T-helper 22 cell (primary cell): ENCODE measurements at regions not wholly inside any gene's neighbourhood (a gene's known extent, or its start where the extent isn't known, plus 50 kb on each side); places are given as distances from the start of the nearest gene placed in this dataset.

Experiments
- DNase-seq: peaks from one replicate; pipeline ENCODE4 v3.0.0-alpha.2; 2020; ENCODE audit warnings: low read depth

DNA sequence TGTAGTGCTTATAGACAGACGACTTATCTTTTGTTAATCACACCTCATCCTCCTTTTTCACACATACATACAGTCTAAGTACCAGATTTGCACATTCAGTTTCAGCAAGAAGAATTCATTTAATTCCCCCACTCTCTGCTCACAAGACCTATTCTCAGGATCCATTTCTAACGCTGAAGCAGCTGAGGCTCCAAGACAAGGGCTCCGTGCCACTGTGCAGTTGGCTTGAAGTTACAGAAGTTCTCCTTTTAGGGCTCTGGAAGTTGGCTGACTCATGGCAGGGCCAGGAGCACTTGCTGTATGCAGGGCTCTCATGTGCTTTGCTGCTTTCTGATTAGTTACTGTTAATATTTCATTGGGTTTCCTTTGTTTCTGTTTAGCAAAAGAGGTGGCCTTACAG lies 1566.9 kb upstream of the TMEM132C start:
- no peak for DNase-seq

DNA sequence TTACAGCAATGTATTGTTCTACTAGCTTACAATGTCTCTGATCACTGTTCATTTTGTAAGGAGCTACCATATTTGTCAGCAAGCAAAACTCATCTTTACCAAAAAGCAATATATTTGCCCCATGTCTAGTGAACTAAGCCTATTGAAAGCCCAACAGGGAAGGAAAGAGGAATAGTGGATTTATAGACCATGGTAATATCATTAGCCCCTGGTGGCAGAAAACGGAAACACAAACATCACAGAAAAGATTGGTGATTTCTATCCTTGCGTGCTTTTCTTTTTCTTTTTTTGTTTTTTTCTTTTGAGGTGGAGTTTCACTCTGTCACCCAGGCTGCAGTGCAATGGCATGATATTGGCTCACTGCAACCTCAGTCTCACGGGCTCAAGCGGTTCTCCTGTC lies 1562.4 kb upstream of the TMEM132C start:
- no peak for DNase-seq

DNA sequence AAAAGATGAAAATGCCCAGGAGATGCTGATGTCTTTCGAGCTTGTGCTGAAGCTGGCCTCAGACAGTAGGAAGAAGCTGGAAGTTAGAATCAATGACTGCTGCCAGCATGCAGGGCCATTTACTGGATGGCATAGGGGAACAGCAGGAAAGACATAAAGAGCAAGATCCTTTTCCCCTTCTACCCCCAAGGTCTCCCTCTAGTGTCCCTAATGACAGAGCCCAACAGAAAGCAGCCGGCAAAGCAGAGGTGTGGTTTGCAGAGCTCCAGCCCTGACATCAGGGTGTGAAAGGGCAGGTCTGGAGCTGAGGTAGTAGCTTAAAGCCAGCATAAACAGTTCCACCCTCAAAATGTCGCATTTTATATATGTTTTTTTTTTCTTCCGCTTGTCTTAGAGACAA lies 1560.7 kb upstream of the TMEM132C start:
- DNase-seq: no peak

DNA sequence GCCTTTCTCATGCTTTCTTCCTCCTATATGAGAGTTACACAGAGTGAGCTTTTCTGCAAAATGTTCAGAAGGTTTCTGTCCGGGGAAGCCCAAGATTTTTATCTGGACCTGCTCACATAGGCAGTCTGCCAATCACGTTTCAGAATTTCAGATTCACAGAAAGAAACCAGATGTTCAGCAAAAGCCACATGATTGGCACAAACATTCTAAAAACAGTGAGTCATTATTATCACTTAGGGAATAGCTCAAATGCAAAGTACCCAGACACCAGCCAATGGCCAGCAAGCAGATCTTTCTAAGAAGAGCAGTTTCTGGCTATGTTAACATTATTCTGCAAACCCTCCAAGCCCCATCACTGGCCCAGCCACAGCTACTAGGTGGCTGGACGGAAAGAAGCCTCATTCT lies 1558.5 kb upstream of the TMEM132C start:
- no peak for DNase-seq

DNA sequence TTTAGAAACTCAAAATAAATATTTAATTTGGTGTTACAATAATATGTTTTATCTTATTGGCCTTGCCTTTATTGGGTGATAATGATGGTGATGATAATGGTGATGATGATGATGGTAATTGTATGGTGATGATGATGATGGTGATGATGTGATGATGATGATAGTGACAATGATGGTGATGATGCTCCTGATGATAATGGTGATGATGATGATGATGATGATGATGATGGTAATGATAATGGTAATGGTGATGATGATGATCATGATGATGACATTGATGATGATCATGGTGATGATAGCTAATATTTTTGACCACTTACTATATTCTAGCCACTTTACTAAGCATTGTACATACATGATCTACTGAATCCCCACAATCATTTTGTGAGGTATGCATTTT lies 1548.6 kb upstream of the TMEM132C start:
- DNase-seq: no peak

DNA sequence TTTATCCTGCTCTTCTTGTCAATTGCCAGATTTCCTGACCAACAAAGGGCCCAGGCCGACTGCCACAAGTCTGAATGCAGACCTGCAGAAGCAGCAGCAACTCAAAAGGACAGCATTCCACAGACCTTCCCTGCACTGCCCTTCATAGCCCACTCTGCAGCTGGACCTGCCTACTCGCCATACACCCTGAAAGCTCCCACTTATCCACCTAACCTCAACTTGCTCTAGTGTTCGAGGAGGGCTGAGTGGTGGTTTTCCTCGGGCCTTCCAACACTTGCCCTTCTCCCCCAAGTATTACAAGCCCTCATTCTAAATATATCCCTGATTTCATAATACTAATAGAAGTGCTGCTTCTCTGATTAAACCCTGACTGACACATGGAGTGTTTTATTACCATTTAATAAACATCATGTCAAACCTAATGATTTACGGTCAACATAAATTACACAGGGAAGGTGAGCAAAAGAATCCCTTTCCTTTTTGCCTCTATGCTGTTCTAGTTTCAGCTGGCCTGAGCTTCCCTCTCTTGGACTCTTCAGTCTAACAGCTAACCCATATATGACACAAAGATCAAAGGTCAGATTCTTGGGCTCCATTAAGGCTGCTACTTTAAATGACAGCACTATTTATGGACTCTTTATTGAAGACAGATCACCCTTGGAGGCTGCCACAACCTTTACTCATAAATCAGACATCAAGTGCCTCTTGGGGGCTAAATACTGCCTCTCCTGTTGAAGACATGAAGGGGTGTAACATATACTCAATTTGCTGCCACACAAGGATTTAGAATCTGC lies 1546.9 kb upstream of the TMEM132C start:
- no peak for DNase-seq

DNA sequence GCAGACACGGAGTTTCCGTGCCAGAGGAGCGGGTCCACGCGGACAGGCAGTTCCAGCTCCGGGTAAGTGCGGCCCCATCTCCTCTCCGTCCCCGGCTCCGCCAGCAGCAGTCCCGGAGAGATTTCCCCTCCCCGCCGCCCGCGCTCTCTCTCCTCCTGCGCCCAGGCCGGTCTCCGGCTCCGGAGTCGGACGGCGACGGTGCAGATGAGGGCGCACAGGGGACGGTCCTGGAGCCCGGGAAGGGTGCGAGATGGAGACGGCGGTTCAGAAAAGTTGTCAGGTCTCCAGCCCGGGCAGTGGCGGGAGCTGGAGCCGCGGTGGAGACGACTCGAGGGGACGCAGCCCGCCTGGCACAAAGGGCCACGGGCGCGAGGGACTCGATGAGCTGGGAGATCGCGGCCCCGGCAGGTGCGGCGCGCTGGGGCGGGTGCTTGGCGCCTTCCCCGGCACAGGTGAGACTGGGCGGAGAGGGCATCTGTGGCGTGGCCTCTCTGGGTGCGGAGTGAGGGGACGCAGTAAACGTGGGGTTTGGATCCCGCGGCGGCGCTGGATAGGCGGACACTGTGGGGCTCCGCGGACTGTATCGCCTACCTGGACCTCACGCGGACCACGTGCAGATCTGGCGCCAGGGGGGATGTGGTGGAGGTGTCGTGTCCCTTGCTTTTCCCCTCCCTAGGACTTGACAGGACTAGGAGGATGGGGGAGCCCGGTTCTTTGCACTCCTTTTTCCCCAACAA lies 1540.3 kb upstream of the TMEM132C start:
- no peak for DNase-seq

DNA sequence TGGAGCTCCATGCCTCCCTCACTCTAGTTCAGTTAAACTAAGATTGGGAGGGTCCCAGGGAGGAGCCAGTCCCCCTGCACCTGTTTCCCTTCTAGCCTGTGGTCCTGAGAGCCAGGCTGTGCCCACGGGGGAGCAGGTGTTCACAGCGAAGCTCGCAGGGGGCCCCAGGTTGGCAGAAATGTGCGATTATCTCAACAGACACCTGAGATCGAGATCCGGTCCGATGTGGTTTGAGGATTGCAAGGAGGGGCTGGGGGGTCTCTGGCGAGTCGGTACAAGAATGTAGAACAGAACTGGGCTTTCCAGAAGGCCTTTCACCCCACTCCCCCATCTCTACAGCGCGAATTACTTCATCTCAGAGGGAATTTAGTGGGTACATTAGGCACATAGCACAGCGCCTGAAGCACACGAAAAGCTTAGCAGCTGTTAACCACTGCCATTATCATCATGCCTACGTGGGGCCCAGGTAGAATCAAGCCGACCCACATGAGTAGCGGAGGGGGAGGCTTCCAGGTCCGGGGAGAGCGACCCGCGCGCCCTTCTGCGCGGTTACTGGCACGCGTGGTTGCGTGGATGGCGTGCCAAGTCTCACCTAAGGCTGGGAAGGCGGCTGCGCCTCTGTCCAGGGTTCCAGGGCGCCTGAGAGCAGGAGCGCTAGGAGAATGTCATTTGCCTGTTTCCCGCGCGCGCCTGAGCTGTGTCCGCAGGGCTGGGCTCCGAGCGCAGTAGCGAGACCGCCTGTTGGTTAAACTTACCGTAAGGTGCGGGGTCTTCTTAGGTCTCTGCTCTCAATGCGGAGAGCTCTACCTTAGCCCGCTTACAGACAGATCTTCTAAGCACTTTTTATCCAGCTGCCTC lies 1539.5 kb upstream of the TMEM132C start:
- DNase-seq: no peak

DNA sequence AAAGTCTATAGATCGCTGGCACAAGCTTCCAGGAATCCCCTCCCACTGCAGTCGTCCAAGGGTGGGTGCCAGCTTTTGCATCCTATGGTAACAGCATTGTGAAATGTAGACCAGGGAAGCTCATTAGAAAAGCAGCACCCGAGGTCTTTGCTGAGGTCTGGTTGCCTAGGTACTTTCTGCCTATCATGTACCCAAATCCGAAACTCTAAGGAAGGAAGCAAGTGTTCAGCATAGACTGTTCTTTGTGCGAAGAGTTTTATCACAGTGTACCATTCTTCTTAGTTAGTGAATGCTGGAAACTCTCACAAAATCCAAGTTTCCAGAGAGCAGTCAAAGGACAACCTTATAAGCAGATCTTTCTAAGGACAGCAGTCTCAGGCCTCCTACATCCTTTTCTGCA lies 1532.7 kb upstream of the TMEM132C start:
- DNase-seq: no peak

DNA sequence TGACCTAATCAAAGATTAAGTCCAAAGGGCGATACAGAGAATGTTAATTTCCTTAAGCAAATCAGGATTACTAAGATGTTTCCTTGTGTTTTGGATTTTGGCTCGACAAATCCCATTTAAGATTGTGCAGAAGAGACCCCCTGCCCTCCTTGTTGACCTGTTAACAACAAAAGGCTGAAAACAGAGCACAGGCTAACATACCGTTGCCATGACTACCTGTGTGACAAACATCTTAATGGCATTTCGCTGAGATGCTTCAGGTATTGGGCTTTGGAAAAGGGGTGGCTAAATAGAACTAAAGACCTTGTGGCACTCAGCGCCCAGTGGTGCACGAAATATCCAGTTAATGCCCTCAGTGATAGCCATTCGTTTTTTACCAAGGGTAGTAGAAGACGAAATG lies 1532.3 kb upstream of the TMEM132C start:
- DNase-seq: no peak

DNA sequence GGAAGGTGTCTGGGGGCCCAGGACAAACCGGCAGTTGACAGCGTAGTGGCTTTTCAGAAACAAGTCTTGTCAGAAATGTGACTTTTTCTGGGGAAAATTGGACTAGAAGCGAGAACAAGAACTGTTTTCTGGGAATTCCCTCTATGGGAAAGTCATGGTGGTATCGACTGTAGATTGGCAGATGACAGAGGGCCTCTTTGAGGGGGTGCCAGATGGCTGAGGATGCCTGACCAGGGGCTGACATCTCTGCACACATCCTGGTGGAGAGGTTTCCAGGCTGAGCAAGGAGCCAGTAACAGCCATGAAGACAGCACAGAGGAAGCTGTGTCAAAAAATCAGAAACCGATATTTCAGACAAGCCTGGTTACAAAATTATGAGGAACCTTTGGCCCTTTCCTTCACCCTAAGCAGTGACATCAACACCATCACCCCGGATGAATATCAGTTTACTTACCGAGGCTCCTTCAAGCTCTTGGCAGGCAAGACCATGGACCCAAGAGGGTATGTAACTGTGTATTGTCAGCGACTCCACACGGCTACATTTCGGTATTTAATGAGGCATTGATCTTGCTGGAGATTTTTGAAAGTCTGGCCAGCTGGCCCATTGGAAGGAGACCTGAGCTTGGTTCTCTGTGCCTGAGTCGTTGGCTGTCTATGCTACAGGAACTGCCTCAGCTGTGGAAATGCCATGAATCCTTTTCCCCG lies 1525.3 kb upstream of the TMEM132C start:
- DNase-seq: no peak

DNA sequence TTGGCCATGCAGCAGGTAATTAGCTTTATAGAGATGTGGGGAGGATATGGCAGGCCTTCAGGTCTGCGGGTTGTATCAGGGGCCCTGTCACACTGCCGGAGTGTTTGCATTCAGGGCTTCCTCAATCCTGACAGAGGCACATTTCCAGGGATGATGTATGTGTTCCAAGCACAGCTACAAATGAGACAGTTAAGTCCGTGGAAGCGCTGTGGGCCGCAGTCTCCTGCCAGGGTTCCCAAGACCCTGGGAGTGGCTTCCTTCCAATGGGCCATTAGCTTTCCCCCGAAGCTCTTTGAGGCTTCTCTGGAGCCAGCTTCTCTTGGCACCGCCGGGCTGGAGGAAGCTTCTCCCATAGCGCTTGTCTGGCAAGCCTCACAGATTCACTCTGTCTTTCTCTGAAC lies 1524.7 kb upstream of the TMEM132C start:
- no peak for DNase-seq

DNA sequence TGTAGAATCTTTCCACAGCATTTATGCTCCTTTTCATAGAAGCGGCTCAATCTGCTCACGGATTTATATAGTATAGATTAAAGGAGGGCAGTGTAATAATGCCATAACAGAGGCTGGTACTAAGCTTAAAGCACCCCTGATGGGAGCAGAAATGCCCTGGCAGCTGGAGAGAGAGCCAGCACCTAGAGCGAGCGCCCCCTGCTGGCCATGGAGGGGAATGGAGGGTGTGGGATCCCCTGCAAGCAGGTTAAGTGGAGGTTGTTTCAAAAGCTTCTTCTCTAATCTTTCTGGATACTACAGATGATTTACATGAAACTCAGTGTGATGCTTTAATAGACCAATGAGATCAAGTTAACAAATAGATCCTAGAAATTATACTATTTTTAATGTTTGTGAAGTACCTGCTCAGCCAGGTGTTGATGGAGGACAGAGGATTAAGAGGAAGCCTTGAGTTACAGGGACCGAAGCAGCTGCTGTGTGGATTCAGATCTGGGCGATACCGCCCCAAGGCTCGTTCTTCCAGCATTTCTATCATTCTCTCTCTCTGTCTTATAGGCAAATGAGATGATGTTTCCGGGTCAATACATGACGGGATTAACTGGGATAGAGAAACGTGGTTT lies 1519.3 kb upstream of the TMEM132C start:
- DNase-seq: no peak

DNA sequence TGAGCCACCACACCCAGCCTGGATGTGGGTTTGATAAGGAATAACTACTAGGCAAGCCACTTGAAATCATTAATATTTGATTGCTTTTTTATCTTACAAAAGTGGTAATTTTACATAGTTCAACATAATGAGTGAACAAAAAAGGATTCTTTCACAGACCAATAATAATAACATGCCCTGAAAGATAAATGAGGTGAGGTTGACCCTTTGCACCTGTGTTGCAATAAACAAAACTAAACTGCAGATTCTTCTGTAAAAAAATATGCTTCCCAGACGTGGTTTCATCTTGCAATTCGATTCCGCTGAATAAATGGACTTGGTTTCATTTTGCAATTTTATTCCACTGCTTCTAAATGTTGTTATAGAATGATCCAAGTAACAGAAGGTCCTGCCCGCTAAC lies 1514.9 kb upstream of the TMEM132C start:
- no peak for DNase-seq

DNA sequence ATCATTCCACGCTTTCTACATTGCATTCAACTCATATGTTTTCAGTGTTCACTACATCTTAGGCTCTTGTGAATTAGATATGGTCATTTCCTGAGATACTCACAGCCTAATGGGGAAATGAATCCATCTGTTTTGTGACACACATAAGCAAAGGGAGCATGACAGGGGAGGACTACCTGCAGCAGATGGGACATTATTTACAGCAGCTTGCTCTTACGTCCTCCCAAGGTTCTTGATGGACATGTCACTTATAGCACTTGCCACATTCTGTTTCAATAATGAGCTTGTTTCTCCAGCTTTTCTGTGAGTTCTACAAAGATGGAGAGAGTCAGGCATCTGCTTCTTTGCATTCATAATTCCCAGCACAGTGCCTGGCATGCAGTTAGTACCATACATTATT lies 1509.6 kb upstream of the TMEM132C start:
- no peak for DNase-seq

DNA sequence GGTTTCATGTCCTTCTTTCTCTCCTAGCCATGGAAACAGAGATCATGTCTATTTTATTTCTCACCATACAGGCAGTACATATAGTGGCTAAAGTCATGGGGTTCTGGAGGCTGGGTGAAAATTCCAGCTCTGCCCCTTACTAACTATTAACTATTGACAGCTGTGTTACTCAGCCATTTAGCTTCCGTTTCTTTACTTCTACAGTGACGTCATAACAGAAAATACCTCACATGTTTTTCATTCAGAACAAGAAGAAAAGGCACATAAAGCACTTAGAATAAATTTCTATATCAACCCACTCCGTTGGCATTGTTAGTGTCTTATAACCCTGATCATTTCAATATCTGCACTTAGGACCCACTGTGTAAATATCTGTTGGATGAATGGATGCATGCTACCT lies 1506.9 kb upstream of the TMEM132C start:
- DNase-seq: no peak

DNA sequence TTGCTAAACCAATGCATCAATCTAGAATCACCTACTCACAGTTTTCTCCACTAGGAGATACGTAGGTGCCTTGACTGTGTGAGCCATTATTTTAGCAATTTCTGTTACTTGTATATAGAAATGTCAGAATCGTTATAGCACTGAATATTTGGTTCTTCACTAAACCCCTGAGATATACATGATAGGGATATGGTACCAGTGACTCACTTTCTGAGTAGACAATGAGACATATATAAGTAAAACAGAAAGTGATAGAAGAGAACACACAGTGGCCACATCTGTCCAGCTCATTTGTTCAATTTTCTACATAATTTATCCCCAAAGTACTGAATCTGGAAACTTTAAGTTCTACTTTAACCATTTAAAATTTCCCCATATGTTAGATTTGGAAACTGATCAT lies 1505.5 kb upstream of the TMEM132C start:
- DNase-seq: no peak

DNA sequence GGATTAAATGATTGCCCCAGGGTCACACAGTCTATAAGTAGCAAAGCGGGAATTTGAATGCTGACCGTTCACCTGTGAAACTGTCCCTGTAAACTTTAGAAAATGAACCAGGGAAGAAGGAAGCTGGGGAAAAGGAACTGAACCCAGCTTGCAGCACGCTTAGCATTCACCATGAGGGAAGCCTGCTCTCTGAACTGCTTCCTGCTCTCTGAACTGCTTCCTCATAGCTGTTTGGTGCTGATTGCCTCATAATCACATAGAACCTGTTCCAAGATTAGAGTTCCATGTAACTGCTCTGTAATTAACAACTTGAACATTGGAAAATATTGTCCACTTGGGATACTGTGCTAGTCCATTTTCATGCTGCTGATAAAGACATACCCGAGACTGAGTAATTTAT lies 1504.8 kb upstream of the TMEM132C start:
- no peak for DNase-seq

DNA sequence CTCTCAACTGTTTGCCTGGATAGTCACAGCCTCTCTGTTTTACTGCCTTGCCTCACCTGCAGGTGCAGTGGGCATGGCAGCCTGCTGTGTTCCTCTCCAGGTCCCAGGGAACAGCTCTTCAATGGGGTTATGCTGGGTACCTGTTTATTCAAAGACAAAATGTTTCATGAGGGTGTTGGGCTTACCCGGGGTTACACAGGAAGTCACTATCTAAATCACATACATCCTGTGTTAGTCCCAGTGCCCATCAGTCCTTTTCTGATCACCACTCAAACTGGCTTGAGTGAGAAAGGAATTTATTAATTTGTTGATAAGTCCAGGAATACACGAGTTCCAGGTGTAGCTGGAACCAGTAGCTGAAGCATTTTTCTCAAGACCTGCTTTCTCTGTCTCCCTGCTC lies 1503.6 kb upstream of the TMEM132C start:
- no peak for DNase-seq

DNA sequence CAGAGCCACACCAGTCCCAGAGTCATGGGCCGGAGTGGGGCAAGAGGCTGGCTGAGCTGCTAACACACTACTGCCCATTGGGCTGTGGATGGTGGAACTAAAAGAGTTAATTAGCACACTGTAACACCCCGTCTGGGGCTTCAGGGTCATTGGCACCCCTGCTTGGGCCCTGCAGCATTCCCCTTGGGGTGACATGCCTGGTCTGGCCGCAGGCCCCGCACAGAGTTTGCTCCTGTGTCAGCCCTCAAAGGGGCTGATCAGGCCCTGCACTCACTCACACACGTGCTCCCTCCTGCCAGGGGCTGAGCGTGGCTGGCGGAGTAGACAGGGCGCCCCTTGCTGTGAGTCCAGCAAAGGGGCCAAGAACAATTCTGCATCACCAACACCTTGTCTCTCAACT lies 1499.6 kb upstream of the TMEM132C start:
- DNase-seq: no peak

DNA sequence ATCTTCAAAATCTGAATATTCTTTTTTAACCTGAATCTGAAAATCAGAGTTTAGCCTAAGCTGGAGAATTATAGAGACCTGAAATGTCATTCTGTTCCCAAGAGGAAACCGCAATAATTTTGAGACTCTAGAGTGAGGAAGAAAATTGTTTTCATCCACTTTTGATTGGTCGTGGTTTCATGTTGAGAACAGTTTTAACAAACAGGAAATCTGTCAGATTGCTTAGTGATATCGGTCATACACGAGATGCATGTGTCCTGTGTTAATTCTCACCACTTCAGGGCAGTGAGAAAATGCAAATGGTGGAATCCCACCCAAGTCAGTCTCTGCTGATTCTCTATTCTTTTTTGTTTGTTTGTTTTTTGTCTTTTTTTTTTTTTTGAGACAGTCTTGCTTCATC lies 1498.5 kb upstream of the TMEM132C start:
- DNase-seq: no peak

DNA sequence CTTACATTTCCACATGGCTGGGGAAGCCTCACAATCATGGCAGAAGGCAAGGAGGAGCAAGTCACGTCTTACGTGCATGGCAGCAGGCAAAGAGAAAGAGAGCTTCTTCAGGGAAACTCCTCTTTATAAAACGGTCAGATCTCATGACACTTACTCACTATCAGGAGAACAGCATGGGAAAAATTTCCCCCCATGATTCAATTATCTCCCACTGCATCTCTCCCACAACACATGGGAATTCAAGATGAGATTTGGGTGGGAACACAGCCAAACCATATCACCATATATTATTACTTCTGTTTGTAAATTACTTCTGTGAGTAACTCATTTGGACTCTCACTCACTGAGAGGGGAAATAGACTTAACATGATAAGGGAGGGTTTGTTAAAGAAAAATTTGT lies 1496.8 kb upstream of the TMEM132C start:
- DNase-seq: no peak
